AG09309 (cell line): ENCODE measurements at regions not wholly inside any gene's neighbourhood (a gene's known extent, or its start where the extent isn't known, plus 50 kb on each side); places are given as distances from the start of the nearest gene placed in this dataset.
A peak's percentile ranks its signal among the peaks of the same experiment; 100 is the strongest.

Experiments
- DNase-seq: peaks from one replicate; pipeline ENCODE4 v3.0.0-alpha.2; 2010; ENCODE audit warnings: low read depth
- H3K4me3 ChIP-seq: 2 replicates; pipeline ENCODE4 v1.5.1; 2011; ENCODE audit warnings: mild to moderate bottlenecking, low read depth, low read length, moderate library complexity; ENCODE audit not compliant: control insufficient read depth
- TF ChIP-seq, protein P1 (sequence below): IDR thresholded peaks from 2 replicates; pipeline ENCODE4 v1.5.1; 2011; ENCODE audit warnings: mild to moderate bottlenecking, low read depth, low read length, inconsistent platforms; ENCODE audit not compliant: insufficient read depth, control insufficient read depth; ENCODE audit errors: missing control alignments

DNA sequence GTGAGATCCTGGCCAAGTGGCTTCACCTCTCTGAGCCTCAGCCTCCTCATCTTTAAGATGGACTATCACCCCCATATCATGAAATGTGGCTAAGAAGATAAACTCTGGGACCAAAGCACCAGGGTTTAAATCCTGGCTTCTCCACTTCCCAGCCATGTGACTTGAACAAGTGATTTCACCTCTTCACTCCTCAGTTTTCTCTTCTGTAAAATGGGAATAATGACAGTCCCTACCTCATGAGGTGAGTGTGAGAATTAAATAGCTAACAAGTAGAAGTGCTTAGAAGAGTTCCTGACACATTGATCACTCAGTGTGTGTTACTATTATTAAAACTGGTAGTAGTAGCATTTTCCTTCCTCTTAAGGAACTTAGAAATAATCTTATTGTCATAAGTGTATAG, 516.9 kb upstream of the SULF2 start:
- DNase-seq, result no peak
- TF ChIP-seq, protein P1, sequence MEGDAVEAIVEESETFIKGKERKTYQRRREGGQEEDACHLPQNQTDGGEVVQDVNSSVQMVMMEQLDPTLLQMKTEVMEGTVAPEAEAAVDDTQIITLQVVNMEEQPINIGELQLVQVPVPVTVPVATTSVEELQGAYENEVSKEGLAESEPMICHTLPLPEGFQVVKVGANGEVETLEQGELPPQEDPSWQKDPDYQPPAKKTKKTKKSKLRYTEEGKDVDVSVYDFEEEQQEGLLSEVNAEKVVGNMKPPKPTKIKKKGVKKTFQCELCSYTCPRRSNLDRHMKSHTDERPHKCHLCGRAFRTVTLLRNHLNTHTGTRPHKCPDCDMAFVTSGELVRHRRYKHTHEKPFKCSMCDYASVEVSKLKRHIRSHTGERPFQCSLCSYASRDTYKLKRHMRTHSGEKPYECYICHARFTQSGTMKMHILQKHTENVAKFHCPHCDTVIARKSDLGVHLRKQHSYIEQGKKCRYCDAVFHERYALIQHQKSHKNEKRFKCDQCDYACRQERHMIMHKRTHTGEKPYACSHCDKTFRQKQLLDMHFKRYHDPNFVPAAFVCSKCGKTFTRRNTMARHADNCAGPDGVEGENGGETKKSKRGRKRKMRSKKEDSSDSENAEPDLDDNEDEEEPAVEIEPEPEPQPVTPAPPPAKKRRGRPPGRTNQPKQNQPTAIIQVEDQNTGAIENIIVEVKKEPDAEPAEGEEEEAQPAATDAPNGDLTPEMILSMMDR, result no peak
- H3K4me3 ChIP-seq, result no peak overlapping the region

DNA sequence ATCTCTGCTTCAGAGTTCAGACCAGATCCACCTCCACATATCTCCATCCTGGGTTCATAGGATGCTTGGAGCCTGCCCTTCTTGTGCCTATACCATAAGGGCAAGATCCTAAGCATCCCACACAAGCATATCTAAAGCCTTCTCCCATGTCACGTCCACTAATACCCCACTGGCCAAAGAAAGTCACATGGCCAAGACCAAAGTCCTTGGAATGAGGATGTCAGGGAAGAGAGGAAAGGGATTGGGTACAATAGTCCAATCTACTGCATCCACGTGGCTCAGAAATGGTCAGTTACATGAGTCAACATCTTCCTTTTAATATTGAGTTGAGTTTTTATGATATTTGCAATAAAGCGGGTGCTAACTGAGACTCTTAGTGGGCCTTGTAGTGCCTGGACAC, 515.9 kb upstream of the SULF2 start:
- no peak overlapping the region for H3K4me3 ChIP-seq
- TF ChIP-seq, protein P1, result no peak
- no peak for DNase-seq

DNA sequence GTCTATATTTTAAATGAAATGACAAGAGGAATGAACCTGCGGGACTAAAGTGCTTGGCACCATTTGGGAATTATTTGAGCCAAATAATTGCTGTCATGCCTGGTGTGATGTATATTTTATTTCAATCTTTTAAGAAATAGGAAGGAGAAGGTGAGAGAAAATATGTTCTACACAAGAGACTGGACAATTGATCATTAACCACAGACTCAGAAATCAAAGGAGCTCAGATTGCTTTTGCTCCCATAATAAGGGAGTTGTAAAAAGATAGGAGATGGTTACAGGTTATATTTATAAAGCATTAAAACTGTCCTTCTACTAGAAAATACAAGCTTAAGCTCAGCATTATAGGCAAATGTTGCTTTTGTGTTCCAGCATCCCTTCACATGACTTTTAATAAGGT, 515.2 kb upstream of the SULF2 start:
- TF ChIP-seq, protein P1, result no peak
- no peak for DNase-seq

DNA sequence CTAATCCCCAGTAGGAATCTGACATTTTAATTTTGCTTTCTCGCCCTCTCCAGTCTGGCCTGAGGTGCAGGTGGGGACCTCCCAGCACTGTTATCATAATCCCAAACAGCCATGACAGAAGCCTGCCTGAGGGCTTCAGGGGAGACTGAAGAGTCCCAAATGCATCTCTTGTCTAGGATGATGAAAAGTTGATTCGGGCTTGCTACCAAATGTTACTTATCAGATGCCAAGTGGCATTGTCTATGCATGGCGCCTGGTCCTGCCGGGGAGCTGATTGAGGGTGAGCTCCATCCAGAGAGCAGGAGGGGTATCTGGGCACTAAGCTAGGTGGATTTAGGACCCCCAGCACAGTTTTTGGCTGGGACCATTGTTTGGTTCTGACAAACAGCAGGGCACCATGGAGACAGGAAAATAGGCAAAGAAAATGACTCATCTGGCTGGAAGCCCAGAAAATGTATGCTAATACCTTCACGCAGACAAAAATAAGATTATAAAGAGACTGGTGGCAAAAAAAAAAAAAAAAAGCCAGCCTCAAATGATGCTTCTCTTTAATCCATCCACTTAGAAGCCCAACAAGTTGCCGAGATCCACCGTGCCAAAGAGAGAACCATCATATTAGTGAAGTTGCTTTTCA, 513.7 kb upstream of the SULF2 start:
- no peak overlapping the region for H3K4me3 ChIP-seq
- TF ChIP-seq, protein P1, result no peak
- DNase-seq, result peak; percentile 57

More for the DNA sequence above, 515.2 kb upstream of the SULF2 start:
- no peak overlapping the region for H3K4me3 ChIP-seq

DNA sequence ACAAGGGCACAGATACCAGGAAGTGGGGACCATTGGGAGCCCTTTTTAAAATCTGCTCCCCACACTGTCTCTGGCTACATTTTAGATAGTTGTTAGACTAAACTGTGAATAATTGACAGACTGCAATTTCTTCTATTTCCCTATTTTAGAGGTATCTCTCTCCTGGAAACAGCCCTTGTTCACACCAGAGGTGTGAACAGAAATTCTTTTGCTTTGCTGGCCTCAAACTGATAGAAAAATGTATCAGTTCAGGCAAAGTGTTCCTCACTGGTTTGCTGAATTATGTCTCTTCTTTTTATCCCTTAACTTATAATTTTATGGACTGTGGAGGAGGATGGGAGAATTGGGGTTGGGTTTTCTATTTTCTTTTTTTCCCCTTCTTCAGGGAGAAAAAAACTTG, 513.2 kb upstream of the SULF2 start:
- TF ChIP-seq, protein P1, result no peak
- no peak for DNase-seq
- no peak overlapping the region for H3K4me3 ChIP-seq

DNA sequence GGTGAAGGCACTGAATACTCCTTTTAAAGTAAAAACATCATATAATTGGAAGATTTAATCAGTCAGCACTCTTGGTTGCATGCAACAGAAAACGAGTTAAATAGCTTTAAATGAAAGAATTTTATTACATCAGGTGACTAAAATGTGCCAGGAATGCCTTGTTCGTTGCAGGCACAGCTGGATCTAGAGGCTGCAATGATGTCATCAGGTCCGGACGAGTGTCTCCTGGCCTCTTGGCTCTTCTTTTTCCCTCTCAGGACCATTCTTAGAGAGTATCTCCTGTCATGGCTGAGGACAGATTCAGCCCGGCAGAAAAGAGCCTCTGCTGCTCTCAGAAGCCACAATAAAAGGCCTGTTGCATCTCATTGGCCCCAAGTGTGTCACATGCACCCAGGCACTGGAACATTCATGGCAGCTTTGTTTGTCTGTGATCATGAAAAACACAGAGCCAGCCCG, 510.7 kb upstream of the SULF2 start:
- no peak overlapping the region for H3K4me3 ChIP-seq
- TF ChIP-seq, protein P1, result no peak
- DNase-seq, result no peak
